Activated T-helper 1 cell treated with anti-CD3 and anti-CD28 coated beads, Interleukin-2, amount 50 U/mL, for 16 hours (primary cell): ENCODE measurements at regions not wholly inside any gene's neighbourhood (a gene's known extent, or its start where the extent isn't known, plus 50 kb on each side); places are given as distances from the start of the nearest gene placed in this dataset.
"Not testable (repeated sequence)": the region's sequence is repeated elsewhere in the genome, so short reads cannot be mapped to it uniquely, and the experiment has no call there.

Experiments used
- DNase-seq, 2 donors: peaks; one replicate each; pipeline ENCODE4 v3.0.0-alpha.2; 2020; ENCODE audit warnings: low read depth in 1 of 2, low spot score in 1 of 2

DNA sequence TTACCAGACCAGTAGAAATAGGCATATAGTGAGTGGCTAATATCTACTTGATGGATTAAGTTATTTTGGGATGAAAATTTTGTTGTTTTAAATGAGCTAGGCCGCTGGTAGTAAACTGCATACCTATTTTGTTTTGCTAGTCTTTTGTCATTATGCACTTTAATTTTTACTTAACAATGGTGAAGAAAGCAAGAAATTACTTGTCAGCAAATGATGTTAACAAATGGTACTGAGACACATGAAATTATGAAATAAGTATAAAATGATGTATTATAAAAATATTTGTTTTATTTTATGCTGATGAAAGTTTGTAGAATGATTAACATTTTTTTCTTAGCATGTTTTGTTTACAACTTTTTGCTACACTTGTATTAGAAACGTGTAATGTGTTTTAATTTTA, 807.7 kb downstream of the TBC1D32 start:
- DNase-seq, result no peak

DNA sequence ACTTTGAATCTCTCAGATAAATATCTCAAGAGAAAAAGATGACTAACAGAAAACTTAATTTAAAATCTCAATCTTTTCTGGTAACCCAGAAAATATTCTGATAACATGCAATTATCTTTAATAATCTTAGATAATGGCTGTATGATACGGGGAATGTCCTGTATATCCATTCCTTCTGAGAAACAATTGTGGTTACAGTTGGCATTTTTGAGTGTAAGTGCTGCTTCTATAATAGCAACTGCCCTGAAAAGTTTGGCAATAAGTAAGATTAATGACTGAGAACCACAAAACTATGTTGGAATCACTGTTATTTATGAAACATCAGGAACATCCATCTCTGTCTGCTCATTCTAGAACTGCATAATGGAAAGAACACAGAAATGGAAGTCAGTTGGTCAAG, 819.7 kb downstream of the TBC1D32 start:
- DNase-seq, result no peak

DNA sequence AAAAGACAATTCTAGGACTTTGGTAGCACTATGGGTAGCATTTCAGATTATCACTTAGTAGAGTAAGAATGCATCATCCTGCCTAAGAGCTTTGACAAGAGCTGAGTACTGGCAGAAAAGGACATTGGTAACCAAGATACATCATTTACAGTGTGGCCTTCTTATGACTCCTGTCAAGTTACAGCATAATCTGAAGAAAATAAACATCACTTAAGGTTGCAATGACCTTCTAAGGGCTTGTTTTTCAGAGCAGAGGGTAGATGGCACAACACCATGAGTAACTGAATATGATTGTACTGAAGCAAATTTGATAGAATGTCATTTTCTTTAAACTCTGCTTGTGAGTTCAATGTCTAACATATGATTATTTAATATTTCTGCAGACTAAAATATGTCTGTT, 822.6 kb downstream of the TBC1D32 start:
- DNase-seq, result no peak

DNA sequence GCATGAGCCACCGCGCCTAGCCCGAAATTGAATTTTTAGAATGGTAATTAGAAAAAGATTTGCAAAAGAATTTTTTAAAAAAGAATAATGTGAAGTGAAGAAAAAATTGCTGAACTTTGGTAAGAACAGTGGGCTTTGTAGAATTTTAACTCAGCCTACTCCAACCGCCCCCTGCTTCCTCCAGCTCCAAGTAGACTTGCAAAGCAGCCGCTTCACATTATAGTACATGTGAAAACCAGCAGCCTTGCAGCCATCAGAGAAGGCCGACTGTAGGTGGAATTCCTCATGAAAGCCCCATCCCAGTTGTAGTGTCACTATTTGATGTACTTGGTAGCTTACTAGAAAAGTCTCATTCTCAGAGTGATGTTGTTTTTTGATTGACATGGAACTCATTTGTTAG, 835.6 kb downstream of the TBC1D32 start:
- no peak for DNase-seq

DNA sequence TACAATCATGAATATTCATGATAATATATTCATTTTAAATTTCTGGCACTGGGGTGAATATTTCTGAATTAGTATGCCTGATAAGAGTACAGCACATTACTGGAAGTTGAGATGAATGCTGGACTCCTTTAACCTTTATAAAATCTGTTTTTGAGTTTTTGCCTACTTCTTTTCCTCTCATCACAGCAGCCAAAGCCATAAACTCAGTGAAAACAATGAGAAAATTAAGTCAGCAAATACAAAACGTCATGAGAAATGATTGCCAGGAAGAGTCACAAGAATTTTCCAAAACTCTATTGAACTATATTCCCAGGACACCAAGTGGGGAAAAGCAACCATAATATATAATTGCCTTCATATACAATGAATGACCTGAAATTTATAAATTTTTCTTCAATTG, 837.6 kb downstream of the TBC1D32 start:
- DNase-seq, result no peak

DNA sequence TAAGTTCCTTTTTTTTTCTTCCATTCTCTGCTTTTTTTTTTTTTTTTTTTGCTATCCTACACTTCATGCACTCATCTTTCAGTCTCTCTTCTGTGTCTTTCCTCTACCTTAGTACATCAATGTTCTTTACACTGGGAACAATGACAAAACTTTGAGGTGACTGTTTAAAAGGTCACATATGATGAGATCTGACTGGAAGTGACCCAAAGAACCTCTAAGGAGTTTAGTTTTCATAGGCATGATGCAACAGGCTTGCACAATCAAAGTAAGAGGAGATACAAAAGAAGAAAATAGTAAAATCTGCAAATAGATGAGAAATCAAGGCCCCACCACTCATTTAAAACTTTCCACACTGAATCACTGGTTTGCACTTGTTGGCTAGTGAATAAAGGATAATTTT, 840.8 kb downstream of the TBC1D32 start:
- no peak for DNase-seq

DNA sequence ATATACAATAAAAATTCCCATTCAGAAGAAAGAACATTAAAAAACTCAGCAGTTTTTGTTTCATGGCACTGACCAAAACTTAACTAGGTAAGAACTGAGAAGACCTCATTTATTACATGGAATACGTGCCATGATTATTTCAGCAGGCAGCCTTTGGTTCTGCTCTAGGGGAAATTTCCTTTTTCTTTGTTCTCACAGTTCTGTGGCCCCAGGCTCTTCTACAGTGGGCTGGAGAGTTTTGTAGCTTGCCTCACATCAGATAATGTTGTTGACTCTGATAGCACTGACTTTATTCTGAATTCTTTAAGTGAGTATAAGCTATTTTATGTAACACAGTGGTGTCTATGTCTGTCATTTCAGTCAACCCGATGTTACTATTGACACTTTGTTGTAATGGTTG, 844.3 kb downstream of the TBC1D32 start:
- no peak for DNase-seq

DNA sequence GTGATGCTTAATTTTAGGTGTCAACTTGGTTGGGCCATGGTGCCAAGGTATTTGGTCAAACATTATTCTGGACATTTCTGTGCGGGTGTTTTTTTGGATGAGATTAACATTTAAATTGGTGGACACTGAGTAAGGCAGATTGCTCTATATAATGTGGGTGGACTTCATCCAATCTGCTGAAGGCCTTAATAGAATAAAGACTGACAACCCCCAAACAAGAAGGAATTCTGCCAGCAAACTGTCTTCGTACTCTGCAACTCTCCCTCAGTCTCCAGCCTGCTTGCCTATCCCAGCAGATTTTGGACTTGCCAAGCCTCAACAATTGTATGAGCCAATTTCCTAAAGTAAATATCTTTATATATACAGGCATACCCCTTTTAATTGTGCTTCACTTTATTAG, 850.1 kb downstream of the TBC1D32 start:
- DNase-seq, result no peak

DNA sequence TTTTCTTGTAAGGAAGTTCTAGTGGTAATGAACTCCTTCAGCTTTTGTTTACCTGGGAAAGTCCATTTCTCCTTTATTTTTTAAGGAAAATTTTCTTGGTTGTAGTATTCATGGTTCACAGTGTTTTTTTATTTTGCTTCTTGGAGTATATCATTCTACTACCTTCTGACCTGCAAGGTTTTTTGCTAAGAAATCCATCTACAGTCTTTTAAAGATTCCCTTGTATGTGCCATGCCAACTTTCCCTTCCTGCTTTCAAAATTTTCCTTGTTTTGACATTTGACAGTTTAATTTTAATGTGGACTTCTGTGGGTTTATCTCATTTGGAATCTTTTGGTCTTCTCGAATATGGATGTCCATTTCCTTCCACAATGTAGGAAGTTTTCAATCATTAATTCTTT, 855.6 kb downstream of the TBC1D32 start:
- no peak for DNase-seq

DNA sequence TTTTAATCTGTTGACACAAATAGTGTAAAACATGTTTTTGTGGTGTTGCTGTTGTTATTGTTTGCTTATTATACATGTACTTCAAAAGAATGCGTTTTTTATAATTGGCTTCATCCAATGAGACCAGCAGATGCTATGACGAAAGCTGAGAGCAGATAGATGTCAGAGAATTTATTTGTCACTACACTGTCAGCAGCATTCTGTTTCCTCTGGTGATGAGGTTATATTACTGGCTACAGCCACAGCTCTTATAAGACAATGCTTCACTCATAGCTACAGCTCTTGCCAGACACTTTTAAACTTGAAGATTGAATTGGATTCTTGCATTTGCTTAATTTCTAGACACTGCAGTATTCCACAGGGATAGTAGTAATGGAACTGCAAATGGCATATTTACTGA, 860.5 kb downstream of the TBC1D32 start:
- no peak for DNase-seq

DNA sequence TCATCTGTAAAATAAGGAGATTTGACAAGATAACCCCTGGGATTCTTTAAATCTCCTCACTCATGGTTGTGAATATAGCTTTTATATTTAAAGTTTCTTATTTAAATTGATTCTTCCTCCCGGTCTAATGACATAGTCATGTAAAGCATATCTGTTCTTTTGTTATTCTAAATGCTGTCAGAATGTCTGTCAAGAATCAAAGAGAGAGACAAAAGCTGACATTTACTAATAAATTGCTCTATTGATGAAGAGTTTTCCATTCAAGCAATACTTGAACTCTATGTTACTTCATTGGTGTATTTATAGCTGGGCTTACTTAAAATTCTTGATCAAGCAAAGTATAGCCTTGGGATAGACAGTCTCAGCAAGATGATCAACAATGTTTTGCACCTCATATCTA, 865.8 kb downstream of the TBC1D32 start:
- DNase-seq, result no peak

DNA sequence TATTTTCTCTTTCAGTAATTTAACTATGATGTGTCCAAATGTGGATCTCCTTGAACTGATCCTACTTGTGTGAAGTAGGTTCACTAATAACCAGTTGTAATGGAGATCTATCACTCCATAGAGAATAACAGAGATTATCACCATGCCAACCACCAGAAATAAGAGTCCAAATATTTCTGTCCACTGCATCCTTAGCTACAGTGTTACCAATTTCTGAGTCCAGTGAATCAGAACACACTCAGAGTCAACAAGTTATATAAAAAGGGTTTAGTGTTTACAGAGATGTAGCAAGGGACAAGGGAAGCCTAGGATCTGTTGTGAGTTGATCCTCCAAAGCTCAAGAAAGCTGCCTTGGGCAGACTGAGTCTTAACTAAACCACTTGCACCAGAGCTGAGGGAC, 882.8 kb downstream of the TBC1D32 start:
- DNase-seq, result no peak

DNA sequence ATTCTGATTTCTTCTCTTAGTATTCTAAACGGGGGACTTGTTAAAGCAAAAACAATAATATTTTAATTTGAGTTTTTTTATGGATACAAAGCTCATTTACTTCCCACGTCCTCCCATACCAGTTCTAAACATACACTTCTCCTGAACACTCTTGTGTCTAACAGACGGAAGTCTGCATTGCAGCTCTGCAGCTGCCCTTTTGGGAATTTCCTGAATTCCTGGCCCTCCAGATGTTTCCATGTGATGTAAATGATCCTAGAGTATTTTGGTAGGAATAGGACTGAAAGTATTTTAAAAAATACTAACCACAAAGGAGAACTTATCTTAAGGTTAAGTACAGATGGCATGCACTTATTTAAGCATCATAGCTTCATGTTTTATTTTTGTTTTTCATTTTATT, 886.7 kb downstream of the TBC1D32 start:
- no peak for DNase-seq

DNA sequence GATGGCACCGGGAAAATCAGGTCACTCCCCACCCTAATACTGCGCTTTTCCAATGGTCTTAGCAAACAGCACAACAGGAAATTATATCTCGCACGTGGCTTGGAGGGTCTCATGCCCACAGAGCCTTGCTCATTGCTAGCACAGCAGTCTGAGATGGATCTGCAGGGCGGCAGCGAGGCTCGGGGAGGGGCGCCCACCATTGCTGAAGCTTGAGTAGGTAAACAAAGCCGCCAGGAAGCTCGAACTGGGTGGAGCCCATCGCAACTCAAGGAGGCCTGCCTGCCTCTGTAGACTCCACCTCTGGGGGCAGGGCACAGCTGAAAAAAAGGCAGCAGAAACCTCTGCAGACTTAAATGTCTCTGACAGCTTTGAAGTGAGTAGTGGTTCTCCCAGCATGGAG, 901.4 kb downstream of the TBC1D32 start:
- DNase-seq, result not testable (repeated sequence)

DNA sequence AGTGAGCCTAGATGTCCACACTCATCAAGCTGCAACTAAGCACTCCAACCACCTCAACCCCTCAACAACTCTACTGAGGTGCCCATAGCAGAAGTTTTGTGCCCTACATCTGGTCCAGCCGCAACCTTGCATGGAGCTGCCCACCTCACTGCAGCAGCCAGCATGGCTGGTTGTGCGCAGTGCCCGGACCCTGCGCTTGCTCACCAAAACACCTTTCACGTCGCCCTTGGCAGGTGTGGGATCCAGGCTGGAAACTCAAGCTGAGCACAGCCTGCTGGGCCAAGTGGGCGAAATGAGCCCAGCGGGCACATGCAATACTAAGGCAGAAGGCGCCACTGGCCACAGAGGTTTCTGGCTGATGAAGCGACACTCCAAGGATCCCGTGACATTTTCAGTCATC, 902.4 kb downstream of the TBC1D32 start:
- DNase-seq, result no peak

DNA sequence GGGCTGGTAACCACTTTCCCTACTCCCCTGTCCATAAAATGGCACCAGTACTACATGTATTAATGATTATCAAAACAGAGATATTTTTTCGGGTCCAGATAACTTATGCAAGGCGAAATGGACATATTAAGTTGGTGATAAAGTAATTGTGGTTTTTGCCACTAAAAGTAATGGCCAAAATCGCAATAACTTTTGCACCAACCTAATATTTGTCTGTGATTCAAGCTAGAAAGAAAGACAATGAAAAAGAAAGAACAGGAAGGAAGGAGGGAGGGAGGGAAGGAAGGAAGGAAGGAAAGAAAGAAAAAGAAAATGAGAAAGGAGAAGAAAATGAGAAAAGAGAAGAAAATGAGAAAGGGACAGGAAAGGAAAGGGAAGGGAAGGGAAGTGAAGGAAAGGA, 922.9 kb downstream of the TBC1D32 start:
- DNase-seq, result no peak

DNA sequence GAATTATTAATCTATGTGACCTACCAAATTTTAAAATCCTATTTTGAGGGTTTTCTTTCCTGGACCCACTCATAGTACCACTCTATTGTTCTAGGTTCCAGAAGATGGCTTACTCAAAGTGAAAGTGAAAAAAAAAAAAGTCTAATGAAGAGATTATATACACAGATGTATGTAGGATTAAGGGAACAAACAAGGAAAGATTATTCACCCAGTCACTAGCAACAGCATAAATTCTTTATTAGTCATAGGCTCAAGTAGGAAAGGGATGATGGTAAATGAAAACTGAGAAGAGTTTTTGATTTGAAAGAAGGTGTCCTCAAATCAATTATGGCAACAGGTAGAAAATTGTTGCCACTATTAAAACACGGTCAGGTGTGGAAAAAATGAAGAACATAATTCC, 923.7 kb downstream of the TBC1D32 start:
- DNase-seq, result no peak

DNA sequence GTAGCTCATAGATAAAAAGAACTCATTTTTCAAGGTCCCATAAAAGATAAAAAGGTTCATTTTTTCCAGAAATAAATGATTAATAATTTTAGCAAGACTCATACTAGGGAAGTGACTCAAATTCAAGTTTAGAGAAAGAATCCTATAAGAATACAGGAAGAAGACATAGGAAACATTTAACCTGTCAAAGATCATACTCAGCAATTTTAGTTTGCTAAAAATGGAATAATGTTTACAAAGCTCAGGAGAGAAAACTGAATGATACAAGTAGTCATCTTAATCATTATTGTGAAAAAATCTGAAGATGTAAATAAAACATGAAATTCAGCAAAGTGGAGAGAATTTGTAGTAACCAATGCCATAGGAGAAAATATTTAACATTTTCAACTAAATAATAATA, 926.6 kb downstream of the TBC1D32 start:
- DNase-seq, result no peak

DNA sequence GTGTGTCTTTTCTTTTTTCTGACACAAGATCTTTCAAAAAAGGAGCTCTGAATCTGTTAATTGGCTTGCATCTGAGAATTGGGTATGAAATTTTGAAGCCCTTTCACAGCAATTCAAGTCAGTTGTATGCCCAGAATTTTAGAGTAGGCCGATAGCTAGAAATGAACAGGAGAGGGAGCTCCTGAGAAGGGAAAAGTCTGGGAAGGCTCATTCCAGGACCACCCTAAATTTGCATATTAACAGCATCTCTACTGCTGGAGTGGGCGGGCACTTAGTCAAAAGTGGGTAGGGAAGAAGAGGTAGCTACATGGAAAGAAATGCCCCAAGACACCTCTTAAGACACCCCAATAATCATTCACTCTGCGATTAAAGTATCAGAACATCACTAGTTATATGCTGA, 928.3 kb downstream of the TBC1D32 start:
- DNase-seq, result no peak

DNA sequence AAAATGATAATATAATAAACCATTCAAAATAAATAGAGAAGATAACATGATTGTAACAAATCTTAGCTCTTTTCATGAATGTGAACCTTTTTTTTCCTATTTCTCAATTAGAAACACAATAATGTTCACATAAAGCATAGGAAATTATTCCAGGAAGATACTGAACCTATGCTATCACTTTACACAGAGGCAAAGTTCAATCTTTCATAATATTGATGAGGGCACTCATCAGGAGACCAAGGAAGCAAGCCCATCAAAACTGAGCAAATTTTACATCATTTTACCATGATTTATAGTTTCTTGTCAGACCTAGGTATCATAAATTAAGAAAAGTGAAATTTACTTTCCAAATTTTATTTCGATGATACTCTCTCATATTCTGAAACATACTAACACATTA, 938.5 kb downstream of the TBC1D32 start:
- no peak for DNase-seq

DNA sequence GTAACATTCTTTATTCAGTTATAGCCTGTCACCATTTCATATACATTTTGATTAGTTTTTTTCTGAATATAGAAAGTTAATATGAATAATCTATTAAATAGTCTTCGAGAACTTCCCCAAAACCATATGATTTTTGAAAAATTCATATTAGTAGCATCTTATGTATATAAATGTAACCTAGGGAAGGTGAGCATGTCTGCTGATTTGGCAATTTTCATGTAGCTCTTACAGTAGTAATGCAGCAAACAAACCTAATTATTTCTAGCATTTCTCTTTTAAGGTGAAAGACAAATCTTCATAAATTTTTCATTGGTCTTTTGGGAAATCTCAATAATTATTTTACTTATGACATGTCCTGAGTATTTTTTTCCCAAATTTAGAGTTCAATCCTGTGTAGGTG, 939.0 kb downstream of the TBC1D32 start:
- DNase-seq, result no peak

DNA sequence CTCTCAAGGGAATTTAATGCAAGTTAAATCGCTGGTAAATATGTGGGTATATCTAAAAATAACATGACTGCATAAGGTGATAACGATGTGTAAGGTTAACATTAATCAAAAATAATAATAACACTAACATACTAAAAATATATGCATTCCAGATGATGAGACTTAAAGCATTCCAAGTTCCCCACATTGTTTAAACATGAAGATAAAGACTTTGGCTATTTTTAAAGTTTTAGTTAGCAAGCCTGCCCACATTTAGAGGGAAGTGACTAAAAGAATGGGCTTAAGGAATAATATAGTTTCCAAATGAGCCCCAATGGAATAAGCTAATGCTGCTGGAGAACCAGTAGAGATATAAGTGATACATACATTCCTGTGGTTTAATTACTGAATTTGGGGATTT, 941.3 kb downstream of the TBC1D32 start:
- DNase-seq, result no peak

DNA sequence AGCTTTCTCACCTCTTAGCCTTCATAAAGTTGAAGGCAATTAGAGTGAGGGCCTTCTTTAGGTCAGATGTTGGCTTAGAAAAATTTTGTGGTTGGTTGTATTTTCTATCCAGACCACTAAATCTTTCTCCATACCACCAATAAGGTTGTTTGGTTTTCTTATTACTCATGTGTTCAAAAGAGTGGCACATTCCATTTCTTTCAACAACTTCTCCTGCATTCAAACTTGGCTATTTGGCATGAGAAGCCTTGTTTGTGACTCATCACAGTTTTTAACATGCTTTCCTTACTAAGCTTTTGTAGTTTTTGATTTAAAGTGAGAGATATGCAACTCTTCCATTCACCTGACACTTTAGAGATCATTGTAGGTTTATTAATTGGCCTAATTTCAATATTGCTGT, 949.6 kb downstream of the TBC1D32 start:
- DNase-seq, result no peak

DNA sequence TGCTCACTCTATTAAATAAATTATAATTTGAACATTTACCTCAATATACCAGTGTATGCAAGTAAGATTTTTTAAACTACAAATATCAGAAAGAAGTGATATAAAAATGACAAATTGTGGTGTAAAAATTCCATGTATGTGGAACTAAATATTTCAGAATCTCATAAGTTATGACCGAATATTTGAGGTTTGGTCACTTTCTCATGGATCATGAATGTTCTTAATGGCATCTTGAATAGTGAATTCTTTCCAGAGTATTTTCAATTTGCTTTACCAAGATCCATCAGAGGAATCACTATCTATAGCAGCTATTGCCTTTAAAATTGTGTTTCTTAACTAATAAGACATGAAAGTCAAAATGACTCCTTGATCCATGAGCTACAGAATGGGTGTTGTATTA, 950.6 kb downstream of the TBC1D32 start:
- DNase-seq, result no peak
